ENCODE measurements at regions not wholly inside any gene's neighbourhood (a gene's known extent, or its start where the extent isn't known, plus 50 kb on each side); places are given as distances from the start of the nearest gene placed in this dataset.

- TF ChIP-seq POLR2A (IDR thresholded peaks at IDR 0.05), result no peak
- no peak for TF ChIP-seq CTCF (IDR thresholded peaks at IDR 0.05)
Measured at GRCh38 chr17:71572343-71572742, 548.5 kb upstream of the SOX9 start.
